Raji (cell line): ENCODE measurements at regions not wholly inside any gene's neighbourhood (a gene's known extent, or its start where the extent isn't known, plus 50 kb on each side); places are given as distances from the start of the nearest gene placed in this dataset.

Experiments
- POLR2A ChIP-seq: IDR thresholded peaks from 2 replicates; pipeline ENCODE4 v1.6.1; 2011; ENCODE audit warnings: low read depth, low read length, control low read depth; ENCODE audit not compliant: insufficient read depth

DNA sequence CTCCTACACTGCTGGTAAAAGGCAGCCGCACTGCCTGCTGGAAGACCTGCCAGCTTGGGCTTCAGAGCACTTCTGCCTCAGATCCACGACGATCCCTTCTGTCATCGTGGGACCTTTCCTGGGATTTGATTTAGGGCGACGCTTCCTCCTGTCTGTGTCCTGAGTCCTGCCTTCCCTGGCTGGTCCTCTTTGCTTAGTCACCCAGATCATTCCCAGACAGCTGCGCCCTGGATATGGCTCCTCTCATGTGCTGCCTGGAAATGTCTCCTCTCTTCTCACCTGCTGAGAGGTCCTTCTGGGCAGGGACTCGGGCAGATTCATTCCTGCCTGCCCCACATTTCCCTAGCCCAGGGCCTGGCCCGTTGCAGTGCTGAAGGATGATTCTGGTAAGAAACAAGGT, 72.4 kb upstream of the POU3F1 start:
- TF ChIP-seq POLR2A = no peak

- no peak for TF ChIP-seq POLR2A
Measured at GRCh38 chr1:38117444-38117887, 70.9 kb upstream of the POU3F1 start.

- TF ChIP-seq POLR2A = no peak
Measured at GRCh38 chr1:38115682-38116202, 69.1 kb upstream of the POU3F1 start.

- TF ChIP-seq POLR2A = no peak
Measured at GRCh38 chr1:38115226-38115625, 68.6 kb upstream of the POU3F1 start.

DNA sequence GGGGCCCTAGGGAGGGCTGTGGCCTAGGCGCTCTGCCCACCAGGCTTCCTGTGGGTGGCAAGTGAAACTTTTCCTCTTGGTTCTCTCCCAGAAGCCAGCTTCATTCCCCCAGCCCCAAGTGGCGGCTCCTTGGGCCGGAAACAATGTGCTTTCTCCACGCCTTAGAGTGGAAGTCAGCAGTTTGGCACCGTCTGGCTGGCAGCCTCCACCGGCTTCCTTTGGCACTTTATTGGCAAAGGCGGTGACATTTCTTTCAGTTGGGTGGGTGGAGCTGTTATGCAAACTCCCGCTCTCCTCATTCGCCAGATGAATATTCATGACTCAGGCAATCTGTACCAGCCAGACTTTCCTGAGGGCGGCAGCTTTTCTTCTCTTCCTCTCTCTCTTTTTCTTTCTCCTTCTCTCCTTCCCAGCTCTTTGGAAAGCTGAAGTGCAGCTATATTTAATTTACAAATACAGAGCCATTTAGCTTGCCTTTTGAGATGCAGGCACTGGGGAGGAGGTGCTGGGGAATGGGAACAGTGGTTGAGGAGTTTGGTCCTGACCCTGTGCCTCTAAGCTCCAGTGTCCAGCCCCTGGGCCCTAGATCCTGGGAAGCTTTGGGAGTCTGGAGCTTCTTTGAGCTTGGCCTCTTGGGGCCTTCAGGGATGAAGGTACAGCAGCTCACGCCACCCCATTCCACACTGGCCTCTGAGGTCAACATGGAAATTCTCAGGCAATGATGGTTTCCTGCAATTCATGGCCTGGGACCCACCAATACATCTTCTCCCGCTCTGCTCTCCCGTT, 67.8 kb upstream of the POU3F1 start:
- no peak for TF ChIP-seq POLR2A

- TF ChIP-seq POLR2A = no peak
Measured at GRCh38 chr1:38113159-38113666, 66.6 kb upstream of the POU3F1 start.

DNA sequence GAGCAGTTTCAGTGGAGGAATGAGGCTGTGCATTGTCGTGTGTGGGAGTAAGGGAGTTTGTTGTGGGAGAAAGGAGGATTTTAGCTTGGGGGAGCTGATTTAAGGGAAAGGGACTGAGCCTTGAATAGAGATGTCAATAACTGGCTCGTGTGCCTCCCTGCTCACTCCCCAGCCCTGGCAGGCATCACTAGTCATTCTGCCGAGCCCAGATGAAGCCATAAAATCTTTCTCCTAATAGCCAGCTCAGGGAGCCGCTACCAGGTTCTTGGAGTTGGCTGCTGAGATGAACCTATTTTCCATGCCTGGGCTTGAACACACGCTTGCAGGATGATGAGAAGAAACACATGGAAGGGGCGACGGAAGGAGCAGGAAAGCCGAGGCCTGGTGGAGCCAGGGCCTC, 65.0 kb upstream of the POU3F1 start:
- no peak for TF ChIP-seq POLR2A

DNA sequence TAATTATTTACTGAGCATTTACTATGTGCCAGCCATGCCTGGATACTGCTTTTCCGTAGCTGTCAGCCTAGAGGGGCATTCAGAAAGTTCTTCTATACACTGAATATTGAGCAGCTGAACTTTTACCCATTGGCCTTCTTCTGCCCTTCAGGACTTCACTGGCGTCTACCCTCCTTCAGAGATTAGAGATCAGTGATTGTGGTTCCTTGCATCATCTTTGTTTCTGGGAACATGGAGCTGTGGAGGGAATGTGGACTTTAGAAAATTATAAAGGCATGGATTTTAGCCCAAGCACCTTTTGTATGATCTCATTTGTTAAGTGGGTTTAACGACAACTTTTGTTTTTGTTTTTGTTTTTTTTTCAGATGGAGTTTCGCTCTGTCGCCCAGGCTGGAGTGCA, 58.7 kb upstream of the POU3F1 start:
- no peak for TF ChIP-seq POLR2A

- TF ChIP-seq POLR2A = no peak
Measured at GRCh38 chr1:38102636-38103035, 56.0 kb upstream of the POU3F1 start.

- no peak for TF ChIP-seq POLR2A
Measured at GRCh38 chr1:38101037-38101785, 54.6 kb upstream of the POU3F1 start.

DNA sequence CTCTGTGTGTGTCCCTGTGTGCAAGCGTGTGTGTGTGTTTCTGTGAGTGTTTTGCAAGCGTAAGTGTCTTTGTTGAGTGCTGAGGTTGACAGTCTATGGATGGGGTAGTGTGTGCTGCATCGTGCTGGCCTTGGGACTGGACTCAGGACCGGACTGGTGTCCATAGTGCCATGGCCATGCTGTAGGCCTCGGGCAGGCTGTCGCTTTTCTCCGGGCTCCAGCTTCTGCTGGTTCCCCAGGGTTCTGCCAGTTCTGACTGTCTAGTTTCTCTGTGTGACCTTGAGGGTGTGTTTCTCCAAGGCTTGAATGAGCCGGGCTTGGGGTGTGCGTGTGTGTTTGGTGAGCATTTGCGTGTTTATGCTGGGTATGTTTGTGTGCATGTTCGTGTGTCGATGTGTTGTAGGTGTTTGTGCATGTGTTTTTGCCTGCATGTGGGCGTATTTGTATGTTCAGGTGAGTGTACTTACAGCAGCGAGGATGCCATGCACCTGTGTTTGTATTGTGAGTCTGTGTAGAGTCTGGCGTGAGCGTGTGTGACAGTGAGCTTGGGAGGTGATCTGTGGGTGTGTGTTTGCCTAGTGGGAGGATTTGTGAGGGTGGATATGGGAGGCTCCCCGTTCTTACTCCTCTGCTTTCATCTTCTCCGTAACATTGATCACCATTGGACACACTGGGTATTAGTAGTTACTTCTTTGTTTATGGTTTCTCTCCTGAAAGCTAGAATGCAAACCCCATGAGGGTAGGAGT, 51.7 kb upstream of the POU3F1 start:
- no peak for TF ChIP-seq POLR2A

- TF ChIP-seq POLR2A = no peak
Measured at GRCh38 chr1:38097284-38097898, 50.8 kb upstream of the POU3F1 start.
